ENCODE measurements at regions not wholly inside any gene's neighbourhood (a gene's known extent, or its start where the extent isn't known, plus 50 kb on each side); places are given as distances from the start of the nearest gene placed in this dataset.

DNA sequence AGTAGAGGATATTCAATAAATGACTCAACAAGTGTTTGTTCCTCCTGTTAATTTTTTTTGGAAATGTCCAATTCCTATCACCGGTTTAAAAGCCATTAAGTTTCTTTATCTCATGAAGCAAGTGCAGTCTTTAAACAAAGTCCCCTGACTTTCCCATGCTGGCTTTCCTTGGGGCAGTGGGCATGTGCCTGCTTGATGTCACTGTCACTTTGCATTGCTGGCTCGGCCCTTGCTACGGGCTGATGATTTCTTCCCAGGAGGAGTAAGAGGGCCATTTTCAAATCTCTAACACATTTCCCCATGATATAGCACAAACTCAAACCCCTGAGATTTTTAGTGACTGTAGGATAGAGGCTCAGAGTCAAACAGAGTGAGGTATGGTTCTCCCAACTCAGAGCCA is 275.8 kb upstream of the TENM3 start:
- Histone ChIP-seq H3K27me3 (ENCODE audit: insufficient read depth, poor library complexity, severe bottlenecking) (no peaks in the 10 kb centered on the region), H3K27ac (replicated peaks) (no peak overlapping the region), H3K4me3 (replicated peaks; ENCODE audit: insufficient read depth, low read length) (no peak overlapping the region)
- no peak for DNase-seq (ENCODE audit: low read depth in 1 of 2, low spot score in 1 of 2)
- TF ChIP-seq, protein P1, sequence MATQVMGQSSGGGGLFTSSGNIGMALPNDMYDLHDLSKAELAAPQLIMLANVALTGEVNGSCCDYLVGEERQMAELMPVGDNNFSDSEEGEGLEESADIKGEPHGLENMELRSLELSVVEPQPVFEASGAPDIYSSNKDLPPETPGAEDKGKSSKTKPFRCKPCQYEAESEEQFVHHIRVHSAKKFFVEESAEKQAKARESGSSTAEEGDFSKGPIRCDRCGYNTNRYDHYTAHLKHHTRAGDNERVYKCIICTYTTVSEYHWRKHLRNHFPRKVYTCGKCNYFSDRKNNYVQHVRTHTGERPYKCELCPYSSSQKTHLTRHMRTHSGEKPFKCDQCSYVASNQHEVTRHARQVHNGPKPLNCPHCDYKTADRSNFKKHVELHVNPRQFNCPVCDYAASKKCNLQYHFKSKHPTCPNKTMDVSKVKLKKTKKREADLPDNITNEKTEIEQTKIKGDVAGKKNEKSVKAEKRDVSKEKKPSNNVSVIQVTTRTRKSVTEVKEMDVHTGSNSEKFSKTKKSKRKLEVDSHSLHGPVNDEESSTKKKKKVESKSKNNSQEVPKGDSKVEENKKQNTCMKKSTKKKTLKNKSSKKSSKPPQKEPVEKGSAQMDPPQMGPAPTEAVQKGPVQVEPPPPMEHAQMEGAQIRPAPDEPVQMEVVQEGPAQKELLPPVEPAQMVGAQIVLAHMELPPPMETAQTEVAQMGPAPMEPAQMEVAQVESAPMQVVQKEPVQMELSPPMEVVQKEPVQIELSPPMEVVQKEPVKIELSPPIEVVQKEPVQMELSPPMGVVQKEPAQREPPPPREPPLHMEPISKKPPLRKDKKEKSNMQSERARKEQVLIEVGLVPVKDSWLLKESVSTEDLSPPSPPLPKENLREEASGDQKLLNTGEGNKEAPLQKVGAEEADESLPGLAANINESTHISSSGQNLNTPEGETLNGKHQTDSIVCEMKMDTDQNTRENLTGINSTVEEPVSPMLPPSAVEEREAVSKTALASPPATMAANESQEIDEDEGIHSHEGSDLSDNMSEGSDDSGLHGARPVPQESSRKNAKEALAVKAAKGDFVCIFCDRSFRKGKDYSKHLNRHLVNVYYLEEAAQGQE (IDR thresholded peaks at IDR 0.05; ENCODE audit: insufficient replicate concordance, low read depth) = no peak
- TF ChIP-seq, protein P2, sequence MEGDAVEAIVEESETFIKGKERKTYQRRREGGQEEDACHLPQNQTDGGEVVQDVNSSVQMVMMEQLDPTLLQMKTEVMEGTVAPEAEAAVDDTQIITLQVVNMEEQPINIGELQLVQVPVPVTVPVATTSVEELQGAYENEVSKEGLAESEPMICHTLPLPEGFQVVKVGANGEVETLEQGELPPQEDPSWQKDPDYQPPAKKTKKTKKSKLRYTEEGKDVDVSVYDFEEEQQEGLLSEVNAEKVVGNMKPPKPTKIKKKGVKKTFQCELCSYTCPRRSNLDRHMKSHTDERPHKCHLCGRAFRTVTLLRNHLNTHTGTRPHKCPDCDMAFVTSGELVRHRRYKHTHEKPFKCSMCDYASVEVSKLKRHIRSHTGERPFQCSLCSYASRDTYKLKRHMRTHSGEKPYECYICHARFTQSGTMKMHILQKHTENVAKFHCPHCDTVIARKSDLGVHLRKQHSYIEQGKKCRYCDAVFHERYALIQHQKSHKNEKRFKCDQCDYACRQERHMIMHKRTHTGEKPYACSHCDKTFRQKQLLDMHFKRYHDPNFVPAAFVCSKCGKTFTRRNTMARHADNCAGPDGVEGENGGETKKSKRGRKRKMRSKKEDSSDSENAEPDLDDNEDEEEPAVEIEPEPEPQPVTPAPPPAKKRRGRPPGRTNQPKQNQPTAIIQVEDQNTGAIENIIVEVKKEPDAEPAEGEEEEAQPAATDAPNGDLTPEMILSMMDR (IDR thresholded peaks at IDR 0.05; ENCODE audit: insufficient read depth, low read length) = no peak

DNA sequence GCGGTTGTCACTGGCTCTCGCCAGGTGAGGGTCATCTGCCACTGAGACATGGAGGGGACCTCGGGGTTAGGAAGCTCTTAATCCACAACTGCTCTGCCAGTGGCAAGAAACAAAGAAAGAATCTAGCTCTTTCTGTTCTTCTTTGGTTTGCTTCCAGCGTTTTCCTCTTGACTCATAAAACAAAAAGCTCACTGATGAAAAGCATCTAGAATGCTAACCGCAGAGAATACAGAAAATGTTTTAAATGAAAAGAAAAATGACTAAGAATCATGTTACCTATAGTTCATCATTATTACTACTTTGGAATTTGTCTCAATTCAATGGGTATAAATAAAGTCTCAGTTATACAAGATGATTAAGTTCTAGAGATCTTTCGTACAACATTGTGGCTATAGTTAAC is 274.8 kb upstream of the TENM3 start:
- H3K27me3 ChIP-seq (ENCODE audit: insufficient read depth, poor library complexity, severe bottlenecking) = no peaks in the 10 kb centered on the region
- TF ChIP-seq, protein P1 (IDR thresholded peaks at IDR 0.05; ENCODE audit: insufficient replicate concordance, low read depth) = no peak
- TF ChIP-seq, protein P2 (IDR thresholded peaks at IDR 0.05; ENCODE audit: insufficient read depth, low read length) = no peak
- TF ChIP-seq GABPA (IDR thresholded peaks at IDR 0.05; ENCODE audit: low read depth) = no peak
- no peak overlapping the region for H3K27ac ChIP-seq (replicated peaks)
- no peak for DNase-seq (ENCODE audit: low read depth in 1 of 2, low spot score in 1 of 2)
- H3K4me3 ChIP-seq (replicated peaks; ENCODE audit: insufficient read depth, low read length) = no peak overlapping the region

DNA sequence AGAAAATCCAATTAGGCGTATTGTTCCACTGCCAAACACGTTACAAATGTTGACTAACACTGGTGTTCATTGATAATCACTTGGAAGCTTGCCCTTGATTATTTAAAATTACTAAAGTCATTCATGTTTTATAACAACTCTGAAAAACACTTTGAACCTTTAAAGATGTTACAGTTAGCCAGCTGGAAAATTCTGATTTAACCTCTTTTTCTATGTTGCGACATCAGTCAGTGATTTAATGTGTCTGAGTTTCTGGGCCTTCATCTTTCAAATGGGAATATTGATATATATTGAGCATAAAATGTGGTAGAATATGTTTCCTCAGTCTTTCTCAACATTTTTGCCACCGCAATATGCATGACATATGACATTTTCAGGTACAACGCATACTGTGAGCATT is 274.1 kb upstream of the TENM3 start:
- Histone ChIP-seq H3K27me3 (ENCODE audit: insufficient read depth, poor library complexity, severe bottlenecking) (no peaks in the 10 kb centered on the region), H3K27ac (replicated peaks) (no peak overlapping the region), H3K4me3 (replicated peaks; ENCODE audit: insufficient read depth, low read length) (no peak overlapping the region)
- no peak for DNase-seq (ENCODE audit: low read depth in 1 of 2, low spot score in 1 of 2)
- TF ChIP-seq GABPA (IDR thresholded peaks at IDR 0.05; ENCODE audit: low read depth) = no peak
- TF ChIP-seq POLR2AphosphoS5 (IDR thresholded peaks at IDR 0.05; ENCODE audit: low read depth) = no peak
- no peak for TF ChIP-seq SPI1 (IDR thresholded peaks at IDR 0.05; ENCODE audit: borderline replicate concordance, low read depth)
- TF ChIP-seq, protein P2 (IDR thresholded peaks at IDR 0.05; ENCODE audit: insufficient read depth, low read length) = no peak
- TF ChIP-seq, protein P1 (IDR thresholded peaks at IDR 0.05; ENCODE audit: insufficient replicate concordance, low read depth) = no peak

All from HL-60 (cell line).